ENCODE measurements at regions not wholly inside any gene's neighbourhood (a gene's known extent, or its start where the extent isn't known, plus 50 kb on each side); places are given as distances from the start of the nearest gene placed in this dataset.
A peak's percentile ranks its signal among the peaks of the same experiment; 100 is the strongest.

GRCh38 chr20:11368965-11369711, 548.6 kb upstream of the BTBD3 start (continued):
- TF ChIP-seq, protein P1, sequence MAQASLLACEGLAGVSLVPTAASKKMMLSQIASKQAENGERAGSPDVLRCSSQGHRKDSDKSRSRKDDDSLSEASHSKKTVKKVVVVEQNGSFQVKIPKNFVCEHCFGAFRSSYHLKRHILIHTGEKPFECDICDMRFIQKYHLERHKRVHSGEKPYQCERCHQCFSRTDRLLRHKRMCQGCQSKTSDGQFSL (CRISPR knock-in tag; IDR thresholded peaks at IDR 0.05): no peak
- no peak for TF ChIP-seq NPAS2 (CRISPR knock-in tag; IDR thresholded peaks at IDR 0.05; ENCODE audit: borderline replicate concordance)
- no peak for TF ChIP-seq TP53 (CRISPR knock-in tag; conservative IDR thresholded peaks at IDR 0.05)
- no peak for TF ChIP-seq TEF (CRISPR knock-in tag; IDR thresholded peaks at IDR 0.05)
- no peak for TF ChIP-seq EZH2 (conservative IDR thresholded peaks at IDR 0.05; ENCODE audit: low read depth, low read length)
- no peak for TF ChIP-seq ZFP36L2 (CRISPR knock-in tag; IDR thresholded peaks at IDR 0.05)
- no peak for TF ChIP-seq GABPB1 (CRISPR knock-in tag; IDR thresholded peaks at IDR 0.05)
- no peak for TF ChIP-seq NCOR1 (IDR thresholded peaks at IDR 0.05; ENCODE audit: borderline replicate concordance, low read length)
- no peak for TF ChIP-seq SMAD3 (CRISPR knock-in tag; IDR thresholded peaks at IDR 0.05)
- no peak for TF ChIP-seq GATAD1 (CRISPR knock-in tag; IDR thresholded peaks at IDR 0.05)
- TF ChIP-seq MTF1 (CRISPR knock-in tag; IDR thresholded peaks at IDR 0.05): no peak
- peak; percentile 24; the same call in 1 of the 2 replicates for TF ChIP-seq LCORL (IDR thresholded peaks at IDR 0.05)
- no peak for TF ChIP-seq LCORL (CRISPR knock-in tag; IDR thresholded peaks at IDR 0.05)
- TF ChIP-seq, protein P2, sequence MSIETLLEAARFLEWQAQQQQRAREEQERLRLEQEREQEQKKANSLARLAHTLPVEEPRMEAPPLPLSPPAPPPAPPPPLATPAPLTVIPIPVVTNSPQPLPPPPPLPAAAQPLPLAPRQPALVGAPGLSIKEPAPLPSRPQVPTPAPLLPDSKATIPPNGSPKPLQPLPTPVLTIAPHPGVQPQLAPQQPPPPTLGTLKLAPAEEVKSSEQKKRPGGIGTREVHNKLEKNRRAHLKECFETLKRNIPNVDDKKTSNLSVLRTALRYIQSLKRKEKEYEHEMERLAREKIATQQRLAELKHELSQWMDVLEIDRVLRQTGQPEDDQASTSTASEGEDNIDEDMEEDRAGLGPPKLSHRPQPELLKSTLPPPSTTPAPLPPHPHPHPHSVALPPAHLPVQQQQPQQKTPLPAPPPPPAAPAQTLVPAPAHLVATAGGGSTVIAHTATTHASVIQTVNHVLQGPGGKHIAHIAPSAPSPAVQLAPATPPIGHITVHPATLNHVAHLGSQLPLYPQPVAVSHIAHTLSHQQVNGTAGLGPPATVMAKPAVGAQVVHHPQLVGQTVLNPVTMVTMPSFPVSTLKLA (IDR thresholded peaks at IDR 0.05): peak; percentile 66
- TF ChIP-seq DPF2 (CRISPR knock-in tag; IDR thresholded peaks at IDR 0.05; ENCODE audit: borderline replicate concordance, low read depth): 0 out of 2 replicates have a peak, but pooled peaks have one; percentile 14
- no peak for TF ChIP-seq ZNF264 (CRISPR knock-in tag; IDR thresholded peaks at IDR 0.05)
- 0 out of 2 replicates have a peak, but pooled peaks have one; percentile 80 for TF ChIP-seq NBN (conservative IDR thresholded peaks at IDR 0.05)
- TF ChIP-seq ZNF672 (CRISPR knock-in tag; IDR thresholded peaks at IDR 0.05): 0 out of 2 replicates have a peak, but pooled peaks have one; percentile 27
- no peak for TF ChIP-seq SIN3A (IDR thresholded peaks at IDR 0.05; ENCODE audit: borderline replicate concordance, low read depth, low read length)
- no peak for TF ChIP-seq FOSL2 (CRISPR knock-in tag; IDR thresholded peaks at IDR 0.05)
- TF ChIP-seq ZNF207 (IDR thresholded peaks at IDR 0.05; ENCODE audit: borderline replicate concordance): 0 out of 2 replicates have a peak, but pooled peaks have one; percentile 73
- peak; percentile 44; the same call in 1 of the 2 replicates for TF ChIP-seq ATM (IDR thresholded peaks at IDR 0.05; ENCODE audit: borderline replicate concordance)
- TF ChIP-seq ZNF691 (CRISPR knock-in tag; IDR thresholded peaks at IDR 0.05; ENCODE audit: borderline replicate concordance, low read depth): 0 out of 2 replicates have a peak, but pooled peaks have one; percentile 22
- TF ChIP-seq ARNT2 (CRISPR knock-in tag; IDR thresholded peaks at IDR 0.05; ENCODE audit: low read depth): no peak
- no peak; the same call in 1 of the 2 replicates for TF ChIP-seq RAD51 (IDR thresholded peaks at IDR 0.05; ENCODE audit: borderline replicate concordance)
- peak; percentile 92; the same call in 1 of the 2 replicates for TF ChIP-seq SOX6 (IDR thresholded peaks at IDR 0.05)
- no peak for TF ChIP-seq SOX6 (CRISPR knock-in tag; IDR thresholded peaks at IDR 0.05)
- TF ChIP-seq REXO4 (CRISPR knock-in tag; IDR thresholded peaks at IDR 0.05; ENCODE audit: borderline replicate concordance): 0 out of 2 replicates have a peak, but pooled peaks have one; percentile 36
- TF ChIP-seq ATF5 (CRISPR knock-in tag; IDR thresholded peaks at IDR 0.05; ENCODE audit: low read depth): peak; percentile 49; the same call in 1 of the 2 replicates
